Endothelial cell of umbilical vein (primary cell): ENCODE measurements at regions not wholly inside any gene's neighbourhood (a gene's known extent, or its start where the extent isn't known, plus 50 kb on each side); places are given as distances from the start of the nearest gene placed in this dataset.

Experiments
- BruUV-seq: library from RNA; stranded (reverse); fragments of 400-500 nt; replicated peaks from 2 replicates; lab custom pipeline; 2021; lab: Mats Ljungman, UMichigan
- CTCF ChIA-PET: fragments of 300-600, 350-600 bp; sonication (Branson Sonifier 250); formaldehyde crosslinking; loops from one replicate; lab custom pipeline; 2021; ENCODE audit warnings: antibody characterized with exemption, inconsistent platforms; lab: Charles Lee
- POLR2A ChIA-PET: fragments of 300-600, 350-600 bp; sonication (Branson Sonifier 250); formaldehyde crosslinking; loops from one replicate; lab custom pipeline; 2021; ENCODE audit warnings: antibody characterized with exemption, inconsistent platforms; lab: Charles Lee
- DNase-seq: peaks from one replicate; pipeline ENCODE4 v3.0.0-alpha.2; 2011; ENCODE audit warnings: low read depth, low spot score
- FAIRE-seq: peaks from 2 replicates; lab custom pipeline; 2011; peaks lifted over from hg19 to GRCh38; lab: Jason Lieb, UNC
- H2AFZ ChIP-seq: 2 replicates; pipeline ENCODE4 v1.6.0; 2012; ENCODE audit warnings: low read depth, low read length, control low read depth, inconsistent platforms
- H3K27ac ChIP-seq: 2 replicates; pipeline ENCODE4 v1.5.1; 2011; ENCODE audit warnings: low read depth, mild to moderate bottlenecking, control low read depth, low read length, moderate library complexity; ENCODE audit not compliant: insufficient read depth
- H3K27me3 ChIP-seq, 2 experiments: 2 replicates each; pipeline versions ENCODE4 v1.6.0 to v1.6.1; 2011; ENCODE audit warnings: low read length in 2 of 2, mixed read lengths in 1 of 2; ENCODE audit not compliant: control insufficient read depth in 2 of 2, insufficient read depth in 2 of 2
- H3K36me3 ChIP-seq, 2 experiments: 2 replicates in 1 of 2; 3 replicates in 1 of 2; pipeline ENCODE4 v1.5.1; 2011; ENCODE audit warnings: low read length in 2 of 2, mild to moderate bottlenecking in 1 of 2, moderate library complexity in 1 of 2; ENCODE audit not compliant: control insufficient read depth in 2 of 2, insufficient read depth in 2 of 2; ENCODE audit errors: extremely low read depth in 1 of 2
- H3K4me1 ChIP-seq: 3 replicates; pipeline ENCODE4 v1.5.1; 2011; ENCODE audit warnings: mild to moderate bottlenecking, low read length; ENCODE audit not compliant: control insufficient read depth, insufficient read depth; ENCODE audit errors: extremely low read depth
- H3K4me2 ChIP-seq: 2 replicates; pipeline ENCODE4 v1.6.1; 2011; ENCODE audit warnings: low read length, control low read depth, mixed read lengths; ENCODE audit not compliant: insufficient read depth
- H3K4me3 ChIP-seq, 3 experiments: fragments of 200-600 bp in 1 of 3; sonication (generic), shearing (Covaris generic) in 1 of 3; replicated peaks in 1 of 3; 2 replicates each; pipeline ENCODE4 v1.5.1; 2011 to 2016; ENCODE audit warnings: control low read depth in 3 of 3, low read length in 3 of 3, mild to moderate bottlenecking in 2 of 3, inconsistent platforms in 1 of 3, low read depth in 1 of 3, moderate library complexity in 1 of 3; ENCODE audit not compliant: insufficient read depth in 1 of 3
- H3K79me2 ChIP-seq: 2 replicates; pipeline ENCODE4 v1.6.0; 2012; ENCODE audit warnings: low read length, inconsistent platforms; ENCODE audit not compliant: control insufficient read depth, insufficient read depth
- H3K9ac ChIP-seq: replicated peaks from 2 replicates; pipeline ENCODE3; 2011; ENCODE audit warnings: low read length, control low read depth; ENCODE audit not compliant: insufficient read depth; ENCODE audit errors: extremely low read depth
- H3K9me1 ChIP-seq: replicated peaks from 3 replicates; pipeline ENCODE4 v1.6.0; 2011; ENCODE audit warnings: mild to moderate bottlenecking, low read length; ENCODE audit not compliant: control insufficient read depth, insufficient read depth; ENCODE audit errors: extremely low read depth
- H3K9me3 ChIP-seq: replicated peaks from 2 replicates; pipeline ENCODE4 v1.5.1; 2012; ENCODE audit warnings: low read length, inconsistent platforms; ENCODE audit not compliant: control insufficient read depth, insufficient read depth
- H4K20me1 ChIP-seq: replicated peaks from 2 replicates; pipeline ENCODE3; 2011; ENCODE audit warnings: mild to moderate bottlenecking, low read length; ENCODE audit not compliant: control insufficient read depth, insufficient read depth; ENCODE audit errors: extremely low read depth
- EZH2 ChIP-seq: IDR thresholded peaks from 2 replicates; pipeline ENCODE4 v1.6.1; 2012; ENCODE audit warnings: borderline replicate concordance, low read depth, mild to moderate bottlenecking, moderate library complexity, low read length, inconsistent platforms; ENCODE audit not compliant: severe bottlenecking
- FOS ChIP-seq: IDR thresholded peaks from 2 replicates; pipeline ENCODE4 v1.6.1; 2011; ENCODE audit warnings: mild to moderate bottlenecking, low read length, moderate library complexity, borderline replicate concordance; ENCODE audit not compliant: insufficient read depth
- JUN ChIP-seq: IDR thresholded peaks from 2 replicates; pipeline ENCODE4 v1.6.1; 2011; ENCODE audit warnings: borderline replicate concordance, low read depth; ENCODE audit not compliant: insufficient read length, insufficient read depth
- MAX ChIP-seq: IDR thresholded peaks from 2 replicates; pipeline ENCODE4 v1.6.1; 2011; ENCODE audit not compliant: insufficient read depth, insufficient read length
- MYC ChIP-seq: IDR thresholded peaks from one replicate; pipeline ENCODE4 v1.6.1; 2011; ENCODE audit warnings: mild to moderate bottlenecking, low read depth, low read length
- POLR2AphosphoS5 ChIP-seq: IDR thresholded peaks from 2 replicates; pipeline ENCODE4 v1.6.1; 2012; ENCODE audit warnings: low read depth, mild to moderate bottlenecking, control low read depth, low read length, moderate library complexity; ENCODE audit not compliant: insufficient read depth
- dilution Hi-C: fragments of 300-500 bp; cut with MboI; formaldehyde crosslinking; loops from one replicate; pipeline ENCODE4 v1.15.0; 2019; ENCODE audit warnings: low sequenced_read_pairs; ENCODE audit not compliant: extremely low pct_ligation_motif_present
- intact Hi-C: fragments of 100-400 bp; cut with micrococcal nuclease; formaldehyde crosslinking; loops from one replicate; pipeline ENCODE4 v1.10.0; 2022
- TF ChIP-seq, protein P1 (sequence below), 2 donors: IDR thresholded peaks; 1 replicate in 1 of 2; 2 replicates in 1 of 2; pipeline ENCODE4 v1.5.1; 2011; ENCODE audit warnings: low read length in 2 of 2, mild to moderate bottlenecking in 2 of 2, moderate library complexity in 2 of 2, control low read depth in 1 of 2, inconsistent platforms in 1 of 2, low read depth in 1 of 2; ENCODE audit not compliant: insufficient read depth in 1 of 2; ENCODE audit errors: extremely low read depth in 1 of 2

DNA sequence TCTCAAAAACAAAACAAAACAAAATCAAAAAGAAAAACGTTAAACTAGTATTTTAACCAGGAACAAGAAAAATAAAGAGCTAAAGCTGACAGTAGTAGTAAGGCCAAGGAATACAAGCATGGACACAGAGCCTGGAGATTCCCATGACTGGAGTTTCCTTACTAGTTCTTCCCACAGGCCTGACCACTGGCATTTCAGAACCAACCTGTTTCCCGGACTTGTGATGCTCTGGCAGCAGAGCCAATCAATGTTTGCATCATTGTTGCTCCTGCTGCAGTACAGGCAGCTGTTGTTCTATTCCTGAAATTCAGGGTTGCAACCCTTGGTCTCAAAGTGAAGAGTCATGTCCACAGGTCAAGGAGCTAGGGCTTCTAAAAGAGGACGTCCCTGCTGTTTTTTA, 111.3 kb upstream of the WARS2 start:
- POLR2A ChIA-PET, result no interaction called here
- no peak overlapping the region for H2AFZ ChIP-seq
- H3K9me3 ChIP-seq, result no peaks in the 10 kb centered on the region
- H3K36me3 ChIP-seq, result no peaks in the 10 kb centered on the region
- BruUV-seq, result no TSS peak
- H3K9me1 ChIP-seq, result no peaks in the 10 kb centered on the region
- FAIRE-seq (no peak), DNase-seq (no peak)
- peaks cover 0 to 2% of the 10 kb centered on the region in 2 experiments for H3K27me3 ChIP-seq
- dilution Hi-C loops (no loop called here), intact Hi-C loops (no loop called here)
- H3K9ac ChIP-seq, result no peak overlapping the region
- no peak overlapping the region for H3K4me3 ChIP-seq
- CTCF ChIA-PET, result no interaction called here
- no peaks in the 10 kb centered on the region for H3K4me1 ChIP-seq
- no peak overlapping the region for H3K27ac ChIP-seq
- no peak overlapping the region for H3K4me2 ChIP-seq
- H4K20me1 ChIP-seq, result no peaks in the 10 kb centered on the region
- no peak for TF ChIP-seq MAX
- no peak for TF ChIP-seq JUN
- no peak for TF ChIP-seq EZH2
- no peaks in the 10 kb centered on the region for H3K79me2 ChIP-seq

DNA sequence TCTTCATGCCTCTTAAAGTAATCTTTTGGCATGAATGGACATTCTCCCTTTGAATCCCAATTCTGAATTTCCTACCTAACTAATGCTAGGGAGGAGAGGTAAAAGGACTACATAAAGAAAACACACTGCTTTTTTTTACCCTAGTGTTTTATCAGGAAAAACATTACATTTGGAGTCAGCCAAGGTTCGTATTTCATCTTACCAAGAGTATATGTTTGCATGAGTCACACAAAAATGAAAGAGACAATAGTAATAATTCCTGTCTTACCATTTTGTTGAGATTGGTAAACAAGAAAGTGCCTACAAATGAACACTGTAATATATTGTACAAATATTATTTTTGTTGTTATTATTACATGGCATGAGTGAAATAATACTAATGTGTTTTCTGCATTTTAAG, 112.9 kb upstream of the WARS2 start:
- Histone ChIP-seq H3K79me2 (no peaks in the 10 kb centered on the region), H3K36me3 (no peaks in the 10 kb centered on the region), H3K9me3 (no peaks in the 10 kb centered on the region), H3K27ac (no peak overlapping the region), H2AFZ (no peak overlapping the region), H3K4me3 (no peak overlapping the region), H3K4me2 (no peak overlapping the region), H3K27me3 (peaks cover 0 to 2% of the 10 kb centered on the region in 2 experiments), H3K9ac (no peak overlapping the region), H3K9me1 (no peaks in the 10 kb centered on the region), H3K4me1 (no peaks in the 10 kb centered on the region), H4K20me1 (no peaks in the 10 kb centered on the region)
- ChIA-PET POLR2A (no interaction called here), CTCF (interaction anchor here (0.6 to 1.0 kb wide), 2 partner anchors 21 to 24 kb away, joined by 3 read pairs; no protein-coding TSS in a partner anchor)
- no peak for DNase-seq
- dilution Hi-C loops, result no loop called here
- FAIRE-seq, result no peak
- BruUV-seq, result no TSS peak
- intact Hi-C loops, result no loop called here
- no peak for TF ChIP-seq POLR2AphosphoS5
- TF ChIP-seq MYC, result no peak
- no peak for TF ChIP-seq EZH2
- no peak for TF ChIP-seq FOS
- TF ChIP-seq, protein P1, sequence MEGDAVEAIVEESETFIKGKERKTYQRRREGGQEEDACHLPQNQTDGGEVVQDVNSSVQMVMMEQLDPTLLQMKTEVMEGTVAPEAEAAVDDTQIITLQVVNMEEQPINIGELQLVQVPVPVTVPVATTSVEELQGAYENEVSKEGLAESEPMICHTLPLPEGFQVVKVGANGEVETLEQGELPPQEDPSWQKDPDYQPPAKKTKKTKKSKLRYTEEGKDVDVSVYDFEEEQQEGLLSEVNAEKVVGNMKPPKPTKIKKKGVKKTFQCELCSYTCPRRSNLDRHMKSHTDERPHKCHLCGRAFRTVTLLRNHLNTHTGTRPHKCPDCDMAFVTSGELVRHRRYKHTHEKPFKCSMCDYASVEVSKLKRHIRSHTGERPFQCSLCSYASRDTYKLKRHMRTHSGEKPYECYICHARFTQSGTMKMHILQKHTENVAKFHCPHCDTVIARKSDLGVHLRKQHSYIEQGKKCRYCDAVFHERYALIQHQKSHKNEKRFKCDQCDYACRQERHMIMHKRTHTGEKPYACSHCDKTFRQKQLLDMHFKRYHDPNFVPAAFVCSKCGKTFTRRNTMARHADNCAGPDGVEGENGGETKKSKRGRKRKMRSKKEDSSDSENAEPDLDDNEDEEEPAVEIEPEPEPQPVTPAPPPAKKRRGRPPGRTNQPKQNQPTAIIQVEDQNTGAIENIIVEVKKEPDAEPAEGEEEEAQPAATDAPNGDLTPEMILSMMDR (IDR thresholded peaks at IDR 0.05; ENCODE audit: extremely low read depth in 1 of 2, insufficient read depth in 1 of 2, low read depth in 1 of 2, low read length in 2 of 2), result no peak
